GM12878 (cell line): ENCODE measurements at regions not wholly inside any gene's neighbourhood (a gene's known extent, or its start where the extent isn't known, plus 50 kb on each side); places are given as distances from the start of the nearest gene placed in this dataset.

Experiments
- CHD1 ChIP-seq: IDR thresholded peaks from 2 replicates; pipeline ENCODE4 v1.6.1; 2012; ENCODE audit warnings: low read depth, low read length, improper control_type of control experiment
- GATAD2B ChIP-seq: fragments of 450-650 bp; conservative IDR thresholded peaks from 2 replicates; pipeline ENCODE4 v1.6.1; 2017; ENCODE audit warnings: low read depth, mild to moderate bottlenecking, moderate library complexity
- JUND ChIP-seq: IDR thresholded peaks from 2 replicates; pipeline ENCODE4 v1.6.1; 2012; ENCODE audit warnings: low read depth, mild to moderate bottlenecking, low read length, improper control_type of control experiment, moderate library complexity
- NFIC ChIP-seq: IDR thresholded peaks from 2 replicates; pipeline ENCODE4 v1.6.1; 2012; ENCODE audit warnings: low read depth, mild to moderate bottlenecking, inconsistent platforms, low read length, moderate library complexity
- TARDBP ChIP-seq: IDR thresholded peaks from 2 replicates; pipeline ENCODE4 v1.6.1; 2016; ENCODE audit warnings: borderline replicate concordance
- USF1 ChIP-seq: IDR thresholded peaks from 2 replicates; pipeline ENCODE4 v1.6.1; 2011; ENCODE audit warnings: borderline replicate concordance, low read depth, mild to moderate bottlenecking, moderate library complexity, mixed read lengths, low read length; ENCODE audit not compliant: insufficient read depth; ENCODE audit errors: extremely low read length
- ZBTB11 ChIP-seq: fragments of 450-650 bp; formaldehyde crosslinking; IDR thresholded peaks from 2 replicates; pipeline ENCODE4 v1.5.0; 2022; ENCODE audit warnings: mild to moderate bottlenecking, missing genetic modification characterization
- ZNF687 ChIP-seq: fragments of 450-650 bp; IDR thresholded peaks from 2 replicates; pipeline ENCODE4 v1.6.1; 2017; ENCODE audit warnings: mild to moderate bottlenecking, moderate library complexity
- TF ChIP-seq, protein P1 (sequence below): IDR thresholded peaks from 2 replicates; pipeline ENCODE4 v1.6.1; 2012; ENCODE audit warnings: improper control_type of control experiment, low read depth, low read length; ENCODE audit not compliant: insufficient replicate concordance

DNA sequence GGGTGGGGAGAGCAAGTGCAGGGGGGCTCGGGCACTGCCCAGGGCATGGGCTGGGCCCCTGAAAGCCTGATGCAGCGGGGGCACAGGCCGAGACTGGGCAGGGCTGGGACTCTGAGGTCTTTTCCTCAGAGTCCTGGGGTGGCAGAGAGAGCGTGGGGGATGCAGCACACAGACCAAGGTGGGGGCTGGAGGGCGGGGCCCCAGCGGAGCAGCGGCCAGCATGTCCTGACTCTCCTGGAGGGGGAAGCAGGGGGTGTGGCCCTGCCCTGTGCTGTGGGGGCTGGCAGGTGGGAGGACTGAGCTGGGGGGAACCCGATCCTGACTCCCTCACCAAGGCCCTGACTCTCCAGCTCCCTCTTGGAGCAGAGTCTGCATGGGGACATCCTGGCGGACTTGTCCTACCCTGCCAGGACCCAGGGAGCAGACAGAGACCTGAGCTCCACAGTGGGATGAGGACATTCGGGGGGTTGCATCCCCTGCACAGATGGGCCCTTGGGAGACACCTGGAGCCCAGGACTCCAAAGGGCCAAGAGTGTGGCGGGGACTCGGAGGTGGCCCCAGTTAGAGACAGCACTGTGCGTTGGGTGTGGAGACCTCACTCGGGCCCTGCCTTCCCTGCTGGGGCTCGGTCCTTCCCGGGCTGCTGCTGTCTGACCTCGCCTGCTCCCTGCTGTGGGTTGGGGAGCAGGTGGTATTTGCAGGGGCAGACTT is 326.1 kb downstream of the TMEM121 start (continued):
- TF ChIP-seq JUND (no peak), ZNF687 (no peak), CHD1 (no peak), GATAD2B (peak; percentile 24; the same call in 1 of the 2 replicates), ZBTB11 (peak; percentile 56), USF1 (no peak), NFIC (no peak), TARDBP (no peak)
- TF ChIP-seq, protein P1, sequence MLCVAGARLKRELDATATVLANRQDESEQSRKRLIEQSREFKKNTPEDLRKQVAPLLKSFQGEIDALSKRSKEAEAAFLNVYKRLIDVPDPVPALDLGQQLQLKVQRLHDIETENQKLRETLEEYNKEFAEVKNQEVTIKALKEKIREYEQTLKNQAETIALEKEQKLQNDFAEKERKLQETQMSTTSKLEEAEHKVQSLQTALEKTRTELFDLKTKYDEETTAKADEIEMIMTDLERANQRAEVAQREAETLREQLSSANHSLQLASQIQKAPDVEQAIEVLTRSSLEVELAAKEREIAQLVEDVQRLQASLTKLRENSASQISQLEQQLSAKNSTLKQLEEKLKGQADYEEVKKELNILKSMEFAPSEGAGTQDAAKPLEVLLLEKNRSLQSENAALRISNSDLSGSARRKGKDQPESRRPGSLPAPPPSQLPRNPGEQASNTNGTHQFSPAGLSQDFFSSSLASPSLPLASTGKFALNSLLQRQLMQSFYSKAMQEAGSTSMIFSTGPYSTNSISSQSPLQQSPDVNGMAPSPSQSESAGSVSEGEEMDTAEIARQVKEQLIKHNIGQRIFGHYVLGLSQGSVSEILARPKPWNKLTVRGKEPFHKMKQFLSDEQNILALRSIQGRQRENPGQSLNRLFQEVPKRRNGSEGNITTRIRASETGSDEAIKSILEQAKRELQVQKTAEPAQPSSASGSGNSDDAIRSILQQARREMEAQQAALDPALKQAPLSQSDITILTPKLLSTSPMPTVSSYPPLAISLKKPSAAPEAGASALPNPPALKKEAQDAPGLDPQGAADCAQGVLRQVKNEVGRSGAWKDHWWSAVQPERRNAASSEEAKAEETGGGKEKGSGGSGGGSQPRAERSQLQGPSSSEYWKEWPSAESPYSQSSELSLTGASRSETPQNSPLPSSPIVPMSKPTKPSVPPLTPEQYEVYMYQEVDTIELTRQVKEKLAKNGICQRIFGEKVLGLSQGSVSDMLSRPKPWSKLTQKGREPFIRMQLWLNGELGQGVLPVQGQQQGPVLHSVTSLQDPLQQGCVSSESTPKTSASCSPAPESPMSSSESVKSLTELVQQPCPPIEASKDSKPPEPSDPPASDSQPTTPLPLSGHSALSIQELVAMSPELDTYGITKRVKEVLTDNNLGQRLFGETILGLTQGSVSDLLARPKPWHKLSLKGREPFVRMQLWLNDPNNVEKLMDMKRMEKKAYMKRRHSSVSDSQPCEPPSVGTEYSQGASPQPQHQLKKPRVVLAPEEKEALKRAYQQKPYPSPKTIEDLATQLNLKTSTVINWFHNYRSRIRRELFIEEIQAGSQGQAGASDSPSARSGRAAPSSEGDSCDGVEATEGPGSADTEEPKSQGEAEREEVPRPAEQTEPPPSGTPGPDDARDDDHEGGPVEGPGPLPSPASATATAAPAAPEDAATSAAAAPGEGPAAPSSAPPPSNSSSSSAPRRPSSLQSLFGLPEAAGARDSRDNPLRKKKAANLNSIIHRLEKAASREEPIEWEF = no peak
